K562 (cell line): ENCODE measurements at regions not wholly inside any gene's neighbourhood (a gene's known extent, or its start where the extent isn't known, plus 50 kb on each side); places are given as distances from the start of the nearest gene placed in this dataset.

Source experiments
- MXI1 ChIP-seq: IDR thresholded peaks from 2 replicates; pipeline ENCODE4 v1.6.1; 2011; ENCODE audit warnings: low read depth, mild to moderate bottlenecking, improper control_type of control experiment, low read length
- POLR2AphosphoS5 ChIP-seq: IDR thresholded peaks from 2 replicates; pipeline ENCODE4 v1.6.1; 2011; ENCODE audit warnings: mild to moderate bottlenecking, low read depth, low read length, moderate library complexity; ENCODE audit not compliant: control insufficient read depth, insufficient read depth
- ZKSCAN8 ChIP-seq: fragments of 200-800 bp; sonication (Bioruptor generic); IDR thresholded peaks from 2 replicates; pipeline ENCODE4 v1.6.1; 2016; ENCODE audit warnings: missing genetic modification characterization, missing compliant biosample characterization

DNA sequence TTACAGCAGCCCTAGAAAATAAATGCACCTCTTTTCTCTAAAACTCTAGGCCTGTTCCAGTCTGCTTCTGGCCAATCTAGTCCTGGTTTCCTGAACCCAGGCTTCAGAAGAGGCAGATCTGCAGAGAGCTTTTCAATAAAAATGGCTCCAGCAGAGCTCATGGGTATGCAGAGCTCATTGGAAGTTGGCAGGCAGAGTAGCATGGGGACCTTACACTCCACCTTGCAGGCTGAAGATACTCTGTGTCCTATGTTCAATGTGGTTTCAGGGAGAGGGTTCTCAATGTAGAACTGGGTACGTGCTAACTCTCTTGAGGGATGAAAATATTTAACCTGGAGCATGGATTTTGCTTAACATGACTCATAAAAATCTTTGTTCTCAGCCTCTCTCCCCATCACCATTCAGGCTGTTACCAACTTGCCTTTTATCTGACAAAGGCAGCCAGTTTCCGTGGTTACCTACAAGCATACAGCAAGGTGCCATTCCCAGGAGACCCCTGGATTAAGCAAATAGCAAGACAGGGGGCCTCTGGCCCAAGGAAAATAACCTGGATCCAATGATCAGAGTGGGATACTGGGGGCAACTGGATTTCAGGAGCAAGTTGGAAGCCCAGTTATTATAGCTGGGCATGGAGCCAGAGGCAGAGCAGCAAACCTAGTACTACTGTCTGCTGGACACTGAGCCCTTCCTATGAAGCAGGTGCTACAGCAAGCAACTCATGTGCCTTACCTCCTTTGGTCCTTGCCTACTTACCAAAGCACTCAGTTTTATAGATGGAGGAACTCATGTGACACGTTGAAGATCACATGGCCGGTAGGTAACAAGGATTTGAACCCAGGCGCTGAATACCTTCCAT, 98.2 kb upstream of the DHX40 start:
- TF ChIP-seq ZKSCAN8 (CRISPR knock-in tag) (no peak), MXI1 (no peak), POLR2AphosphoS5 (no peak)
